ENCODE measurements at regions not wholly inside any gene's neighbourhood (a gene's known extent, or its start where the extent isn't known, plus 50 kb on each side); places are given as distances from the start of the nearest gene placed in this dataset.

DNA sequence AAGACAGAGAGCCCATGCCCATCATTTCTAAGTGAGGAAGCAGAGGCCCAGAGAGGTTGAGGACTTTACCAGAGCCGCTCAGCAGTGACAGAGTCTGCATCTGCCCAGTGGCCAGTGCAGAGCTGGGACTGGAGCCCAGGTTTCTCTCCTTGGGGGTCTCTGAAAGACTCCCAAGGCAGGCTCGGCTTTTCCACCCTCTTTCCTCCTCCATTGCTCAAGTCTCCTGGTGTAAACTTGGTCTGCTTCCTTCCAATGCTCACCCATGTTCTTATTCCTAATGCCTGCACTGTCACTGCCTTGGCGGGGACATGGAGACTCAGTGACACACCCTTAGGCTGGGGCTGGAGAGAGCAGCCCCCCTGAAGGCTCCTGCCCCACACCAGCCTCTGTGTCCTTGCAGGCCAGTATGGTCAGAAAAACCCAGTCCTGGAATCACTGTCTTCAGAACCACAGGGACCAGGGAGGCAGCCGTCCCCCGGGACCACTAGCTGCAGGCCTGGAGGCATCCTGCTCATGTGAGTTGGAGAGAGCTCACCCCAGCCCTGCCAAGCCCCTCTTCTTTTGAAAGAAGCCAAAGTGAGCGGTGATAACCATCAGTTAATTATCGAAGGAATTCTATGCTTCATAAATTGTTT lies 211.0 kb upstream of the ZNF536 start:
- Histone ChIP-seq H3K9ac (no peak overlapping the region), H2AFZ (ENCODE audit: low read depth) (no peak overlapping the region), H3K36me3 (ENCODE audit: insufficient read depth) (no peaks in the 10 kb centered on the region), H3K4me3 (IDR thresholded peaks at IDR 0.05; ENCODE audit: insufficient read depth, low read depth, low read length) (no peak overlapping the region), H3K79me2 (ENCODE audit: insufficient read depth, low read depth) (no peaks in the 10 kb centered on the region), H3K27ac (no peak overlapping the region), H3K4me1 (ENCODE audit: low read depth, poor library complexity, severe bottlenecking) (no peaks in the 10 kb centered on the region), H3K4me2 (no peak overlapping the region), H4K20me1 (ENCODE audit: insufficient read depth) (no peaks in the 10 kb centered on the region), H3K27me3 (ENCODE audit: insufficient read depth, low read depth) (no peaks in the 10 kb centered on the region; the same call in 1 of the 2 replicates)
- TF ChIP-seq, protein P1, sequence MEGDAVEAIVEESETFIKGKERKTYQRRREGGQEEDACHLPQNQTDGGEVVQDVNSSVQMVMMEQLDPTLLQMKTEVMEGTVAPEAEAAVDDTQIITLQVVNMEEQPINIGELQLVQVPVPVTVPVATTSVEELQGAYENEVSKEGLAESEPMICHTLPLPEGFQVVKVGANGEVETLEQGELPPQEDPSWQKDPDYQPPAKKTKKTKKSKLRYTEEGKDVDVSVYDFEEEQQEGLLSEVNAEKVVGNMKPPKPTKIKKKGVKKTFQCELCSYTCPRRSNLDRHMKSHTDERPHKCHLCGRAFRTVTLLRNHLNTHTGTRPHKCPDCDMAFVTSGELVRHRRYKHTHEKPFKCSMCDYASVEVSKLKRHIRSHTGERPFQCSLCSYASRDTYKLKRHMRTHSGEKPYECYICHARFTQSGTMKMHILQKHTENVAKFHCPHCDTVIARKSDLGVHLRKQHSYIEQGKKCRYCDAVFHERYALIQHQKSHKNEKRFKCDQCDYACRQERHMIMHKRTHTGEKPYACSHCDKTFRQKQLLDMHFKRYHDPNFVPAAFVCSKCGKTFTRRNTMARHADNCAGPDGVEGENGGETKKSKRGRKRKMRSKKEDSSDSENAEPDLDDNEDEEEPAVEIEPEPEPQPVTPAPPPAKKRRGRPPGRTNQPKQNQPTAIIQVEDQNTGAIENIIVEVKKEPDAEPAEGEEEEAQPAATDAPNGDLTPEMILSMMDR (conservative IDR thresholded peaks at IDR 0.05; ENCODE audit: low read depth, low read length): no peak

DNA sequence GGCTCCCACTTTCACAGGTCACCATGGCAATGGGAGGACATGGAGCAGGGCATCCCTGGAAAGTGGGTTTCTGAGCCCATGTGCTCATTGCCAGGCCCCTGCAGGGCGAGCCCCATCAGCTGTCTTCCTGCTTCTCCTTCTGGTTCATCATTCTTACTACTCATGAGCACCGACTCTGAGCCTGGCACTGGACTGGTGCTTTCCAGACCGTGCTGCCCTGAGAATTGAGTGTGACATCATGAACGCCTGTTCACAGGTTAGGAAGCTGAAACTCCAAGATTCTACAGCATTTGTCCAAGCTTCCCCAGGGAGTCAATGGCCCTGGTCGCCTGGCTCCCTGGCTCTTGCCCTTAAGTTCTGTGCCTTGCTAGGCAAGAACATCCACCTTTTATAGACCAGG lies 210.4 kb upstream of the ZNF536 start:
- Histone ChIP-seq H3K4me2 (no peak overlapping the region), H3K9ac (no peak overlapping the region), H3K79me2 (ENCODE audit: insufficient read depth, low read depth) (no peaks in the 10 kb centered on the region), H3K36me3 (ENCODE audit: insufficient read depth) (no peaks in the 10 kb centered on the region), H3K27ac (no peak overlapping the region), H3K27me3 (ENCODE audit: insufficient read depth, low read depth) (no peaks in the 10 kb centered on the region), H4K20me1 (ENCODE audit: insufficient read depth) (no peaks in the 10 kb centered on the region), H2AFZ (ENCODE audit: low read depth) (no peak overlapping the region), H3K4me3 (IDR thresholded peaks at IDR 0.05; ENCODE audit: insufficient read depth, low read depth, low read length) (no peak overlapping the region), H3K4me1 (ENCODE audit: low read depth, poor library complexity, severe bottlenecking) (no peaks in the 10 kb centered on the region)
- TF ChIP-seq, protein P1 (conservative IDR thresholded peaks at IDR 0.05; ENCODE audit: low read depth, low read length): no peak

DNA sequence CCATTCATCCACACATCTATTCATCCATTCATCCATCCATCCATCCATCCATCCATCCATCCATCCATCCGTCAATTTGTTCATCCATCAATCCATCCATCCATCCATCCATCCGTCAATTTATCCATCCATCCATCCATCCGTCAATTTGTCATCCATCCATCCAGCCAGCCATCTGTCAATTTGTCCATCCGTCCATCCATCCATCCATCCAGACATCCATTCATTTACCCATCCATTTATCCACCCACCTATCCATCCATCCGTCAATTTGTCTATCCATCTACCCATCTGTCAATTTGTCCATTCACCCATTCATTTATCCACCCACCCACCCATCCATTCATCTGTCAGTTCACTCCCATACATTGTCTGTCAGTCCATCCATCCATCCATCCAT lies 209.5 kb upstream of the ZNF536 start:
- Histone ChIP-seq H3K9ac (no peak overlapping the region), H3K4me3 (IDR thresholded peaks at IDR 0.05; ENCODE audit: insufficient read depth, low read depth, low read length) (no peak overlapping the region), H3K4me1 (ENCODE audit: low read depth, poor library complexity, severe bottlenecking) (no peaks in the 10 kb centered on the region), H3K79me2 (ENCODE audit: insufficient read depth, low read depth) (no peaks in the 10 kb centered on the region), H3K27me3 (ENCODE audit: insufficient read depth, low read depth) (no peaks in the 10 kb centered on the region), H3K36me3 (ENCODE audit: insufficient read depth) (no peaks in the 10 kb centered on the region), H3K4me2 (no peak overlapping the region), H2AFZ (ENCODE audit: low read depth) (no peak overlapping the region), H3K27ac (no peak overlapping the region), H4K20me1 (ENCODE audit: insufficient read depth) (no peaks in the 10 kb centered on the region)
- TF ChIP-seq, protein P1 (conservative IDR thresholded peaks at IDR 0.05; ENCODE audit: low read depth, low read length): no peak

DNA sequence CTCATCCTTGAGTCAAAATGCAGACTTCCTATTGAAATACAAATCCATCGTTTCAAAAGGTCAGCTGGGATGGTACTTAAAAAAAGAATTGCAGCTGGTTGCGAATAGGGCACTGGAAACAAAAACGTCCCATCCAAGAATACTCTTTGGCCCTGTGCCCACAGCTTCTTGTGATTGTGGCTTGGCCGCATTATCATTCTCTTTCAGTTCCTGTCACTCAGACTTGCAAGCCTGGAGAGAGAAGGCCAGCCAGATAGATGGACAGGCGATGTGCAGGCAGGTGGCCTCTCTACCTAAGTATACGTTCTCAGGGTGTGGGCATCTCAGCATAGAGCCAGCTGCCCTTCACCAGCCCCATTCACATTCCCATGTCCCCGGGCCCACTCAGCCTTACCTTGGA lies 208.5 kb upstream of the ZNF536 start:
- Histone ChIP-seq H3K27me3 (ENCODE audit: insufficient read depth, low read depth) (no peaks in the 10 kb centered on the region), H4K20me1 (ENCODE audit: insufficient read depth) (no peaks in the 10 kb centered on the region), H2AFZ (ENCODE audit: low read depth) (no peak overlapping the region), H3K36me3 (ENCODE audit: insufficient read depth) (no peaks in the 10 kb centered on the region), H3K4me2 (no peak overlapping the region), H3K79me2 (ENCODE audit: insufficient read depth, low read depth) (no peaks in the 10 kb centered on the region), H3K9ac (no peak overlapping the region), H3K4me3 (IDR thresholded peaks at IDR 0.05; ENCODE audit: insufficient read depth, low read depth, low read length) (no peak overlapping the region), H3K27ac (no peak overlapping the region), H3K4me1 (ENCODE audit: low read depth, poor library complexity, severe bottlenecking) (no peaks in the 10 kb centered on the region)
- TF ChIP-seq, protein P1 (conservative IDR thresholded peaks at IDR 0.05; ENCODE audit: low read depth, low read length): no peak
